ENCODE measurements at regions not wholly inside any gene's neighbourhood (a gene's known extent, or its start where the extent isn't known, plus 50 kb on each side); places are given as distances from the start of the nearest gene placed in this dataset.

DNA sequence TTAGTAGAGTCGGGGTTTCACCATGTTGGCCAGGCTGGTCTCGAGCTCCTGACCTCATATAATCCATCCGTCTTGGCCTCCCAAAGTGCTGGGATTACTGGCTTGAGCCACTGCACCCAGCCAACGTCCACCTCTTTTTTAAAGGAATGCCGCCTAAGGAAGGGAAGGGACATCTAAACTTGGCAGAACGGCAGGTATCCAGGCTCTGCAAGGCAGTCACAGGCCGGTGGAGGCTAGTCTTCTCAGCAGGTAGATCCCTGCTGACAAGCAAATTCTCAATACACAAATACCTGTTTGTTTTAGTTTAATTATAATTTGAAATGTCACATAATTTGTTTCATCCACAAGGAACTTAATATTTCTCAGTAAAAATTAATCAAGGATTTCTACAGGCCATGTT lies 232.0 kb upstream of the HSFY2 start:
- TF ChIP-seq, protein P1, sequence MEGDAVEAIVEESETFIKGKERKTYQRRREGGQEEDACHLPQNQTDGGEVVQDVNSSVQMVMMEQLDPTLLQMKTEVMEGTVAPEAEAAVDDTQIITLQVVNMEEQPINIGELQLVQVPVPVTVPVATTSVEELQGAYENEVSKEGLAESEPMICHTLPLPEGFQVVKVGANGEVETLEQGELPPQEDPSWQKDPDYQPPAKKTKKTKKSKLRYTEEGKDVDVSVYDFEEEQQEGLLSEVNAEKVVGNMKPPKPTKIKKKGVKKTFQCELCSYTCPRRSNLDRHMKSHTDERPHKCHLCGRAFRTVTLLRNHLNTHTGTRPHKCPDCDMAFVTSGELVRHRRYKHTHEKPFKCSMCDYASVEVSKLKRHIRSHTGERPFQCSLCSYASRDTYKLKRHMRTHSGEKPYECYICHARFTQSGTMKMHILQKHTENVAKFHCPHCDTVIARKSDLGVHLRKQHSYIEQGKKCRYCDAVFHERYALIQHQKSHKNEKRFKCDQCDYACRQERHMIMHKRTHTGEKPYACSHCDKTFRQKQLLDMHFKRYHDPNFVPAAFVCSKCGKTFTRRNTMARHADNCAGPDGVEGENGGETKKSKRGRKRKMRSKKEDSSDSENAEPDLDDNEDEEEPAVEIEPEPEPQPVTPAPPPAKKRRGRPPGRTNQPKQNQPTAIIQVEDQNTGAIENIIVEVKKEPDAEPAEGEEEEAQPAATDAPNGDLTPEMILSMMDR (IDR thresholded peaks at IDR 0.05), result no peak
- no peak for TF ChIP-seq POLR2A (IDR thresholded peaks at IDR 0.05)
- TF ChIP-seq POLR2AphosphoS5 (IDR thresholded peaks at IDR 0.05), result no peak
